ENCODE measurements at regions not wholly inside any gene's neighbourhood (a gene's known extent, or its start where the extent isn't known, plus 50 kb on each side); places are given as distances from the start of the nearest gene placed in this dataset.

GRCh38 chr17:34090593-34090992, 164.5 kb upstream of the CCL2 start:
- Mint-ChIP-seq H3K4me3 (no peak overlapping the region), H3K27me3 (peaks cover 28 to 29% of the 10 kb centered on the region in 2 donors), H3K27ac (no peak overlapping the region)

GRCh38 chr17:34091975-34092374, 163.1 kb upstream of the CCL2 start:
- Mint-ChIP-seq H3K9me3 (peaks cover 0 to 10% (median 0%) of the 10 kb centered on the region in 3 donors), H3K4me1 (no peaks in the 10 kb centered on the region), H3K4me3 (no peak overlapping the region), H3K27ac (no peak overlapping the region), H3K36me3 (no peaks in the 10 kb centered on the region), H3K27me3 (peaks cover 28 to 36% of the 10 kb centered on the region in 2 donors)
- Histone ChIP-seq H3K4me1 (ENCODE audit: control insufficient read depth in 1 of 2, extremely low read depth in 1 of 2, insufficient read depth in 2 of 2, low read length in 2 of 2) (no peaks in the 10 kb centered on the region), H3K27me3 (replicated peaks in 1 of 2; ENCODE audit: control insufficient read depth in 2 of 2, extremely low read depth in 1 of 2, insufficient read depth in 2 of 2, low read length in 1 of 2) (peaks cover 0 to 4% of the 10 kb centered on the region in 2 experiments), H3K4me3 (ENCODE audit: control insufficient read depth in 1 of 2, extremely low read depth in 1 of 2, low read length in 1 of 2) (no peak overlapping the region), H3K27ac (ENCODE audit: low read length) (no peak overlapping the region), H3K9me3 (no peaks in the 10 kb centered on the region), H3K36me3 (ENCODE audit: control insufficient read depth in 2 of 2, extremely low read depth in 1 of 2, insufficient read depth in 1 of 2, low read length in 1 of 2) (no peaks in the 10 kb centered on the region)
- ATAC-seq (replicated peaks in 1 of 4), result no peak
- ChIA-PET CTCF (no interaction called here), POLR2A (no interaction called here)
- WGBS (ENCODE audit: insufficient coverage), result 71% methylated on average over 1 of the region's 3 CpGs
- no peak for DNase-seq

More at GRCh38 chr17:34090593-34090992, 164.5 kb upstream of the CCL2 start:
- no peak for ATAC-seq (replicated peaks in 1 of 4)
- Mint-ChIP-seq H3K36me3 (no peaks in the 10 kb centered on the region), H3K4me1 (no peaks in the 10 kb centered on the region), H3K9me3 (peaks cover 0 to 6% (median 0%) of the 10 kb centered on the region in 3 donors)
- ChIA-PET POLR2A (no interaction called here), CTCF (no interaction called here)
- Histone ChIP-seq H3K27ac (ENCODE audit: low read length) (no peak overlapping the region), H3K4me1 (ENCODE audit: control insufficient read depth in 1 of 2, extremely low read depth in 1 of 2, insufficient read depth in 2 of 2, low read length in 2 of 2) (no peaks in the 10 kb centered on the region), H3K36me3 (ENCODE audit: control insufficient read depth in 2 of 2, extremely low read depth in 1 of 2, insufficient read depth in 1 of 2, low read length in 1 of 2) (no peaks in the 10 kb centered on the region), H3K4me3 (ENCODE audit: control insufficient read depth in 1 of 2, extremely low read depth in 1 of 2, low read length in 1 of 2) (no peak overlapping the region), H3K27me3 (replicated peaks in 1 of 2; ENCODE audit: control insufficient read depth in 2 of 2, extremely low read depth in 1 of 2, insufficient read depth in 2 of 2, low read length in 1 of 2) (peaks cover 0 to 4% of the 10 kb centered on the region in 2 experiments), H3K9me3 (no peaks in the 10 kb centered on the region)
- no peak for DNase-seq
- no CpG with 5 or more reads among the region's 1 CpG for WGBS (ENCODE audit: insufficient coverage)

- 50% methylated on average over 1 of the region's 1 CpG for WGBS (ENCODE audit: insufficient coverage)
- no peaks in the 10 kb centered on the region for H3K4me1 ChIP-seq (ENCODE audit: control insufficient read depth in 1 of 2, extremely low read depth in 1 of 2, insufficient read depth in 2 of 2, low read length in 2 of 2)
- Mint-ChIP-seq H3K9me3 (peaks cover 0 to 4% (median 0%) of the 10 kb centered on the region in 3 donors), H3K36me3 (no peaks in the 10 kb centered on the region), H3K27me3 (peaks cover 20 to 30% of the 10 kb centered on the region in 2 donors), H3K4me3 (no peak overlapping the region), H3K4me1 (no peaks in the 10 kb centered on the region), H3K27ac (no peak overlapping the region)
- H3K27ac ChIP-seq (ENCODE audit: low read length), result no peak overlapping the region
- no peak for DNase-seq
- no peaks in the 10 kb centered on the region for H3K9me3 ChIP-seq
- POLR2A ChIA-PET, result no interaction called here
- H3K27me3 ChIP-seq (replicated peaks in 1 of 2; ENCODE audit: control insufficient read depth in 2 of 2, extremely low read depth in 1 of 2, insufficient read depth in 2 of 2, low read length in 1 of 2), result peaks cover 3 to 4% of the 10 kb centered on the region in 2 experiments
- H3K36me3 ChIP-seq (ENCODE audit: control insufficient read depth in 2 of 2, extremely low read depth in 1 of 2, insufficient read depth in 1 of 2, low read length in 1 of 2), result no peaks in the 10 kb centered on the region
- ATAC-seq (replicated peaks in 1 of 4), result no peak
- CTCF ChIA-PET, result interaction anchor here in 1 of 2 donors (0.5 kb wide), 1 partner anchor 344 kb away, joined by 4 read pairs; no protein-coding TSS in a partner anchor
- no peak overlapping the region for H3K4me3 ChIP-seq (ENCODE audit: control insufficient read depth in 1 of 2, extremely low read depth in 1 of 2, low read length in 1 of 2)
These were observed 160.0 kb upstream of the CCL2 start for GRCh38 chr17:34095106-34095505.

GRCh38 chr17:34098699-34099098, 156.4 kb upstream of the CCL2 start:
- Mint-ChIP-seq H3K9me3 (peaks cover 0 to 4% (median 0%) of the 10 kb centered on the region in 3 donors), H3K4me1 (no peaks in the 10 kb centered on the region), H3K27me3 (peaks cover 10 to 14% of the 10 kb centered on the region in 2 donors), H3K4me3 (no peak overlapping the region), H3K27ac (no peak overlapping the region), H3K36me3 (no peaks in the 10 kb centered on the region)
- H3K27me3 ChIP-seq (replicated peaks in 1 of 2; ENCODE audit: control insufficient read depth in 2 of 2, extremely low read depth in 1 of 2, insufficient read depth in 2 of 2, low read length in 1 of 2), result peaks cover 0 to 3% of the 10 kb centered on the region in 2 experiments
- no peaks in the 10 kb centered on the region for H3K4me1 ChIP-seq (ENCODE audit: control insufficient read depth in 1 of 2, extremely low read depth in 1 of 2, insufficient read depth in 2 of 2, low read length in 2 of 2)
- no peak for DNase-seq
- no peak overlapping the region for H3K4me3 ChIP-seq (ENCODE audit: control insufficient read depth in 1 of 2, extremely low read depth in 1 of 2, low read length in 1 of 2)
- CTCF ChIA-PET, result no interaction called here
- no peak for ATAC-seq (replicated peaks in 1 of 4)
- H3K9me3 ChIP-seq, result no peaks in the 10 kb centered on the region
- H3K36me3 ChIP-seq (ENCODE audit: control insufficient read depth in 2 of 2, extremely low read depth in 1 of 2, insufficient read depth in 1 of 2, low read length in 1 of 2), result no peaks in the 10 kb centered on the region
- POLR2A ChIA-PET, result no interaction called here
- 72% methylated on average over 3 of the region's 5 CpGs for WGBS (ENCODE audit: insufficient coverage)
- H3K27ac ChIP-seq (ENCODE audit: low read length), result no peak overlapping the region

- peaks cover 0 to 4% (median 0%) of the 10 kb centered on the region in 3 donors for H3K9me3 Mint-ChIP-seq
- H3K4me1 ChIP-seq (ENCODE audit: control insufficient read depth in 1 of 2, extremely low read depth in 1 of 2, insufficient read depth in 2 of 2, low read length in 2 of 2), result no peaks in the 10 kb centered on the region
- H3K4me1 Mint-ChIP-seq, result no peaks in the 10 kb centered on the region
- no peaks in the 10 kb centered on the region for H3K9me3 ChIP-seq
- no peaks in the 10 kb centered on the region for H3K36me3 ChIP-seq (ENCODE audit: control insufficient read depth in 2 of 2, extremely low read depth in 1 of 2, insufficient read depth in 1 of 2, low read length in 1 of 2)
- no peak overlapping the region for H3K27ac ChIP-seq (ENCODE audit: low read length)
- POLR2A ChIA-PET, result no interaction called here
- no peak overlapping the region for H3K27ac Mint-ChIP-seq
- 85% methylated on average over 6 of the region's 8 CpGs for WGBS (ENCODE audit: insufficient coverage)
- no peaks in the 10 kb centered on the region for H3K36me3 Mint-ChIP-seq
- no peak overlapping the region for H3K4me3 ChIP-seq (ENCODE audit: control insufficient read depth in 1 of 2, extremely low read depth in 1 of 2, low read length in 1 of 2)
- CTCF ChIA-PET, result no interaction called here
- ATAC-seq (replicated peaks in 1 of 4) (no peak), DNase-seq (no peak)
- H3K27me3 ChIP-seq (replicated peaks in 1 of 2; ENCODE audit: control insufficient read depth in 2 of 2, extremely low read depth in 1 of 2, insufficient read depth in 2 of 2, low read length in 1 of 2), result peaks cover 0 to 3% of the 10 kb centered on the region in 2 experiments
- no peak overlapping the region for H3K4me3 Mint-ChIP-seq
- H3K27me3 Mint-ChIP-seq, result peaks cover 4 to 11% of the 10 kb centered on the region in 2 donors
These were observed 155.1 kb upstream of the CCL2 start for GRCh38 chr17:34099859-34100515.

GRCh38 chr17:34107019-34107418, 148.1 kb upstream of the CCL2 start:
- H3K27me3 Mint-ChIP-seq, result peaks cover 13 to 21% of the 10 kb centered on the region in 2 donors
- H3K27ac Mint-ChIP-seq, result no peak overlapping the region
- POLR2A ChIA-PET, result no interaction called here

More at GRCh38 chr17:34107019-34107418, 148.1 kb upstream of the CCL2 start:
- DNase-seq (no peak), ATAC-seq (replicated peaks in 1 of 4) (no peak)
- H3K27ac ChIP-seq (ENCODE audit: low read length), result no peak overlapping the region
- no peaks in the 10 kb centered on the region for H3K36me3 ChIP-seq (ENCODE audit: control insufficient read depth in 2 of 2, extremely low read depth in 1 of 2, insufficient read depth in 1 of 2, low read length in 1 of 2)
- Mint-ChIP-seq H3K9me3 (no peaks in the 10 kb centered on the region), H3K36me3 (no peaks in the 10 kb centered on the region), H3K4me3 (no peak overlapping the region), H3K4me1 (no peaks in the 10 kb centered on the region)
- H3K27me3 ChIP-seq (replicated peaks in 1 of 2; ENCODE audit: control insufficient read depth in 2 of 2, extremely low read depth in 1 of 2, insufficient read depth in 2 of 2, low read length in 1 of 2), result peaks cover 0 to 5% of the 10 kb centered on the region in 2 experiments
- WGBS (ENCODE audit: insufficient coverage), result 86% methylated on average over 1 of the region's 2 CpGs
- H3K4me3 ChIP-seq (ENCODE audit: control insufficient read depth in 1 of 2, extremely low read depth in 1 of 2, low read length in 1 of 2), result no peak overlapping the region
- H3K9me3 ChIP-seq, result no peaks in the 10 kb centered on the region
- H3K4me1 ChIP-seq (ENCODE audit: control insufficient read depth in 1 of 2, extremely low read depth in 1 of 2, insufficient read depth in 2 of 2, low read length in 2 of 2), result no peaks in the 10 kb centered on the region
- CTCF ChIA-PET, result no interaction called here
